ENCODE measurements at regions not wholly inside any gene's neighbourhood (a gene's known extent, or its start where the extent isn't known, plus 50 kb on each side); places are given as distances from the start of the nearest gene placed in this dataset.

- TF ChIP-seq ELK1 (IDR thresholded peaks at IDR 0.05; ENCODE audit: borderline replicate concordance, low read depth, low read length) (no peak), CTCF (conservative IDR thresholded peaks at IDR 0.05; ENCODE audit: low read depth, low read length) (no peak), BHLHE40 (IDR thresholded peaks at IDR 0.05; ENCODE audit: low read depth, low read length) (no peak), MXI1 (IDR thresholded peaks at IDR 0.05; ENCODE audit: borderline replicate concordance, low read depth, low read length) (no peak), RAD21 (IDR thresholded peaks at IDR 0.05; ENCODE audit: low read length) (no peak), RCOR1 (IDR thresholded peaks at IDR 0.05; ENCODE audit: insufficient replicate concordance, low read length) (no peak), MAZ (IDR thresholded peaks at IDR 0.05; ENCODE audit: borderline replicate concordance, low read depth, low read length) (no peak), SMC3 (IDR thresholded peaks at IDR 0.05; ENCODE audit: low read depth, low read length) (no peak), POLR2A (IDR thresholded peaks at IDR 0.05; ENCODE audit: low read depth, low read length) (no peak), CEBPB (IDR thresholded peaks at IDR 0.05; ENCODE audit: low read depth, low read length) (no peak), USF2 (IDR thresholded peaks at IDR 0.05; ENCODE audit: low read depth, low read length) (no peak), FOS (IDR thresholded peaks at IDR 0.05; ENCODE audit: low read depth, low read length) (no peak)
Observed at GRCh38 chr18:56510108-56510507, 128.3 kb downstream of the TXNL1 start.

Data from IMR-90 (cell line).